Progenitor cell of endocrine pancreas (in vitro differentiated cells): ENCODE measurements at regions not wholly inside any gene's neighbourhood (a gene's known extent, or its start where the extent isn't known, plus 50 kb on each side); places are given as distances from the start of the nearest gene placed in this dataset.

Experiments
- DNase-seq: peaks from one replicate; pipeline ENCODE4 v3.0.0; 2021; ENCODE audit warnings: low spot score; ENCODE audit not compliant: unreplicated experiment
- H3K27ac Mint-ChIP-seq: 2 replicates; pipeline ENCODE4 v1.8.0; 2021; ENCODE audit warnings: mild to moderate bottlenecking, moderate library complexity, mixed read lengths
- H3K27me3 Mint-ChIP-seq: 2 replicates; pipeline ENCODE4 v1.8.0; 2021; ENCODE audit warnings: mixed read lengths
- H3K36me3 Mint-ChIP-seq: 2 replicates; pipeline ENCODE4 v1.8.0; 2022; ENCODE audit warnings: mixed read lengths; ENCODE audit not compliant: insufficient read depth
- H3K4me1 Mint-ChIP-seq: 2 replicates; pipeline ENCODE4 v1.8.0; 2021; ENCODE audit warnings: low read depth, mixed read lengths
- H3K4me3 Mint-ChIP-seq: 2 replicates; pipeline ENCODE4 v1.8.0; 2021; ENCODE audit warnings: low read depth, mild to moderate bottlenecking, moderate library complexity, mixed read lengths
- H3K9me3 Mint-ChIP-seq: 2 replicates; pipeline ENCODE4 v1.8.0; 2021; ENCODE audit warnings: low read depth, mixed read lengths
- CTCF ChIP-seq: fragments of 200-600 bp; sonication (generic); IDR thresholded peaks from one replicate; pipeline ENCODE4 v1.5.0; 2021; ENCODE audit warnings: antibody characterized with exemption, mild to moderate bottlenecking; ENCODE audit not compliant: unreplicated experiment

DNA sequence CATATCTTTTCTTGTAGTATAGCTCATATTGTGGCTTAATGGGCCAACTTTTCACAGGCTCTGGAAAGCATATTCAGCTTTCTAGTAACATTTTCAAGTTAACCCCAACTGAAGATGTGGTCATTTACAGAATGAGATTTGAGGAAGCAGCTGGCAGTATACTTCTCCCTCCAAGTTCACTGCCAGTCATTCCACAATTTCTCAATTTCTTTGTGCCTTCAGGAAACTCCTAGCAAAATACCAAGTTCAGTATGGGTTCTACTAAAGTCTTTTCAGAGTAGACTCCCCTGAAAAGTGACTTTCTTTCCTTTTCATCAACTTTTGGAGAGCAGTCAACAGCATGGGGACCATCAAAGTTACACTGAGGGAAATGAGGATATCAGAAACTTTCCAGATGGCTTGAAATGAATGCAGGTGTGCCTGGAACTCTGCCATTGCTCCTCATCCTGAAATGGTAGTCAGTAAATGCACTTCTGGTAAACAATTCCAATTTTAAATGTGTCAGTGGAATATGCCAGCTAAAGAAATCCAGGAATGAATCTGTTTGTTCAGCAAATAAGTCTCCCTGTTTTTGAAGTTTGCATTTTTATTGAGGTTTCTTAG, 81.5 kb upstream of the TEX13D start:
- Mint-ChIP-seq H3K4me3 (no peak overlapping the region), H3K9me3 (peaks cover 11% of the 10 kb centered on the region), H3K27me3 (no peaks in the 10 kb centered on the region), H3K36me3 (no peaks in the 10 kb centered on the region), H3K4me1 (peaks cover 3% of the 10 kb centered on the region), H3K27ac (no peak overlapping the region)
- TF ChIP-seq CTCF = no peak
- DNase-seq = no peak

GRCh38 chrX:124254611-124255010, 77.8 kb upstream of the TEX13D start:
- TF ChIP-seq CTCF = no peak
- no peak for DNase-seq
- Mint-ChIP-seq H3K9me3 (no peaks in the 10 kb centered on the region), H3K27ac (no peak overlapping the region), H3K4me1 (peaks cover 3% of the 10 kb centered on the region), H3K4me3 (no peak overlapping the region), H3K27me3 (no peaks in the 10 kb centered on the region), H3K36me3 (no peaks in the 10 kb centered on the region)

DNA sequence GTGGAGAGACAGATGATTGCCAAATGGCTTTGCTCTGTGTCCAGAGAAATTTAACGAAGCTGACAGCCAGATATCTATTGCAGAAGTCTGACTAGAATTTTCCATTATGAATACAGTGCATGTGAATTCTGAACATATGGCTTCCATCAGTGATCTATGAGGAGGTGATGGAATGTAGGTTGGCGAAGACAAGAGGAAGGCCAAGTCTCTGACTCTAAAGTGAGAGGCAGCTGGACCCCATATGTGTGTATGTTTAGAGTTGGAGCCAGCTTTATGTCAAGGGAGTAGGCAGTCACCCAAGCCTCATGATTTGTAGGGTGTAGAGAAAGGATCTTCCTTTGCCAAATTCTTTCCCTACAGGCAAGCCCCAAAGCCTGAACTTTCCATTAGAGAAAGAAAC, 76.2 kb upstream of the TEX13D start:
- Mint-ChIP-seq H3K4me3 (no peak overlapping the region), H3K27ac (no peak overlapping the region), H3K9me3 (no peaks in the 10 kb centered on the region), H3K27me3 (no peaks in the 10 kb centered on the region), H3K4me1 (peaks cover 3% of the 10 kb centered on the region), H3K36me3 (no peaks in the 10 kb centered on the region)
- TF ChIP-seq CTCF = no peak
- no peak for DNase-seq

- Mint-ChIP-seq H3K27me3 (no peaks in the 10 kb centered on the region), H3K27ac (no peak overlapping the region), H3K36me3 (no peaks in the 10 kb centered on the region), H3K9me3 (no peaks in the 10 kb centered on the region), H3K4me3 (no peak overlapping the region), H3K4me1 (no peaks in the 10 kb centered on the region)
- TF ChIP-seq CTCF = no peak
- no peak for DNase-seq
Observed at GRCh38 chrX:124256629-124257380, 75.7 kb upstream of the TEX13D start.

DNA sequence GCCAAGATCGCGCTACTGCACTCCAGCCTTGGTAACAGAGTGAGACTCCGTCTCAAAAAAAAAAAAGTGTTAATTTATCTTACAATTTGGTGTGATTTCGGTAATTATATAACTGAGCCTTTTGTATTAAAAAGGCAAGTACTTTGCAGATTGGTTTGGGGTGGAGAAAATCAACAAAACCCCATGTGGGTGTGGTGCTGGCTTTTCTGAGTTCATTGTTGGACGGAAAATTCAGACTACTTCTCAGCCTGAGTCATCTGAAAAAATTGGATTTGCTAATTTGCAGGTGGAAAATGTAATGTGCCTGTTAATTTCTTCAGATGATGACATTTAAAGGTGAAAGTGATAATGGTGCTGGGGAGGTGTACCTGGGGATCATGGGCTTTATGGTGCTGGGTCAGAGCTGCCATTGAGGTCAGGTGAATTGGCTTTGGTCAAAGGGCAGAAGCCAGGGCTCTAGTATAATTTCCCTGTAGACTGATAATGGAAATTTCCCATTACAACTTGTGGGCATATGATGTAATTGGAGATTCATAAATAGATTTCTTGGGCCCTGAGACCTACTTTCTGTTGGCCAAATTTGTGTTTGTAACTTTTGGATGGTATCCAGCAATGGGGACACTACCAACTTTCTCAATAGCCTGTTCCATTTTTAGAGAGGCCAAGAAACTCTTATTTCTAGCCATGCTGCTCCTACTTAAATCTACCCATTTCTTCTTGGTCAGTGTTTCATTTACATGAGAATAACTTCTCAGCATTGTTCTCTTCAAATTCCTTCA, 74.3 kb upstream of the TEX13D start:
- Mint-ChIP-seq H3K27me3 (no peaks in the 10 kb centered on the region), H3K27ac (no peak overlapping the region), H3K9me3 (no peaks in the 10 kb centered on the region), H3K36me3 (no peaks in the 10 kb centered on the region), H3K4me3 (no peak overlapping the region), H3K4me1 (no peaks in the 10 kb centered on the region)
- DNase-seq = no peak
- TF ChIP-seq CTCF = no peak
